PFSK-1 (cell line): ENCODE measurements at regions not wholly inside any gene's neighbourhood (a gene's known extent, or its start where the extent isn't known, plus 50 kb on each side); places are given as distances from the start of the nearest gene placed in this dataset.

ENCODE experiments used
- FOXP2 ChIP-seq: optimal IDR thresholded peaks from 2 replicates; pipeline ENCODE3; 2011; ENCODE audit warnings: borderline replicate concordance, control low read depth, inconsistent platforms; ENCODE audit not compliant: insufficient read depth; ENCODE audit errors: extremely low read length, extremely low read depth
- POLR2AphosphoS5 ChIP-seq: IDR thresholded peaks from 2 replicates; pipeline ENCODE4 v1.6.1; 2012; ENCODE audit warnings: low read depth, mild to moderate bottlenecking, control low read depth, low read length, moderate library complexity
- SIN3A ChIP-seq: IDR thresholded peaks from 2 replicates; pipeline ENCODE4 v1.6.1; 2012; ENCODE audit warnings: mild to moderate bottlenecking, low read length, moderate library complexity, borderline replicate concordance; ENCODE audit not compliant: insufficient read depth
- TAF1 ChIP-seq: IDR thresholded peaks from 2 replicates; pipeline ENCODE4 v1.6.1; 2012; ENCODE audit warnings: low read length, control low read depth, borderline replicate concordance; ENCODE audit not compliant: insufficient read depth
- TF ChIP-seq, protein P1 (sequence below), 2 experiments: IDR thresholded peaks; 2 replicates each; pipeline versions ENCODE4 v1.6.1 to v1.8.0; 2011 to 2012; ENCODE audit warnings: low read depth in 2 of 2, low read length in 2 of 2, control low read depth in 1 of 2, inconsistent platforms in 1 of 2, mild to moderate bottlenecking in 1 of 2, moderate library complexity in 1 of 2; ENCODE audit not compliant: insufficient read depth in 1 of 2

DNA sequence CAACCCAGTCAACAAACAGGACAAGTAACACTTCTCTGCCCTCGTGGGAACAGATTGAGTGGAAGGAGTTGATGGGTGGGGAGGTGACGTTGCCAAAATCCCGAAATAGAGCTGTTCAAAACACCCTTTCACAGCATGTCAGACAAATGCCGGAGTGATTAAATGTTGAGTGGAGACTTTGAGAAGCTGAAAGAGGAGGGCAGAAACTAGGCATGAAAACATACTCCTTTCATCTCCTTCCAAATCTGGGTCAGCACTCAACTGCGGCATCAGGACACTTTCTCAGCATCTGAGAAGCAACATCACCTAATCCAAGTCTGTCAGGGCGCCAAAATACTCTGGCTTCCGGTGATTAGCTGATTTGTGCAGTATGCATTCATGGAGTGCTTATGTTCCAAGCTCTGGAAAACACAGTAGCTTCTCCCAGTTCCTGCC lies 51.5 kb upstream of the MRI1 start:
- TF ChIP-seq TAF1 (no peak), POLR2AphosphoS5 (no peak), SIN3A (no peak), FOXP2 (no peak)
- TF ChIP-seq, protein P1, sequence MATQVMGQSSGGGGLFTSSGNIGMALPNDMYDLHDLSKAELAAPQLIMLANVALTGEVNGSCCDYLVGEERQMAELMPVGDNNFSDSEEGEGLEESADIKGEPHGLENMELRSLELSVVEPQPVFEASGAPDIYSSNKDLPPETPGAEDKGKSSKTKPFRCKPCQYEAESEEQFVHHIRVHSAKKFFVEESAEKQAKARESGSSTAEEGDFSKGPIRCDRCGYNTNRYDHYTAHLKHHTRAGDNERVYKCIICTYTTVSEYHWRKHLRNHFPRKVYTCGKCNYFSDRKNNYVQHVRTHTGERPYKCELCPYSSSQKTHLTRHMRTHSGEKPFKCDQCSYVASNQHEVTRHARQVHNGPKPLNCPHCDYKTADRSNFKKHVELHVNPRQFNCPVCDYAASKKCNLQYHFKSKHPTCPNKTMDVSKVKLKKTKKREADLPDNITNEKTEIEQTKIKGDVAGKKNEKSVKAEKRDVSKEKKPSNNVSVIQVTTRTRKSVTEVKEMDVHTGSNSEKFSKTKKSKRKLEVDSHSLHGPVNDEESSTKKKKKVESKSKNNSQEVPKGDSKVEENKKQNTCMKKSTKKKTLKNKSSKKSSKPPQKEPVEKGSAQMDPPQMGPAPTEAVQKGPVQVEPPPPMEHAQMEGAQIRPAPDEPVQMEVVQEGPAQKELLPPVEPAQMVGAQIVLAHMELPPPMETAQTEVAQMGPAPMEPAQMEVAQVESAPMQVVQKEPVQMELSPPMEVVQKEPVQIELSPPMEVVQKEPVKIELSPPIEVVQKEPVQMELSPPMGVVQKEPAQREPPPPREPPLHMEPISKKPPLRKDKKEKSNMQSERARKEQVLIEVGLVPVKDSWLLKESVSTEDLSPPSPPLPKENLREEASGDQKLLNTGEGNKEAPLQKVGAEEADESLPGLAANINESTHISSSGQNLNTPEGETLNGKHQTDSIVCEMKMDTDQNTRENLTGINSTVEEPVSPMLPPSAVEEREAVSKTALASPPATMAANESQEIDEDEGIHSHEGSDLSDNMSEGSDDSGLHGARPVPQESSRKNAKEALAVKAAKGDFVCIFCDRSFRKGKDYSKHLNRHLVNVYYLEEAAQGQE (IDR thresholded peaks at IDR 0.05; ENCODE audit: insufficient read depth in 1 of 2, low read depth in 2 of 2, low read length in 2 of 2), result no peak

DNA sequence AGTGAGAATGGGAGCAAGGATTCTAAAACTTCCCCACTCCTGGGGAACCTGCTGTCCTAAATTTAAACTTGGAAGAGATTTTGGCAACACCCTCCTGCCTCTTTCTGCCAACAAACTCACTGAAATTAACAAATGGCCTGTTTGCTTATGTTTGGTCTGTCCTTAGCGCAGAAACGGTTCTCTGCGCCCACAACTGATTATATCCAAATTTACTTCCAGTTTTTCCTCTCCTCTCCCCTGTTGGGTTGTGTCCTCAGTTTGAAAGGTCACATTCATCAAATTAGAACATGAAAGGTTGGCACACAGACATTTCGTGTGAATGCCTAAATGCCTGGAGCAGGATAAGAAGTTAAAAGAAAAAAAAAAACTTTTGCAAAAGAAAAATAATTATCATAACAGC lies 56.4 kb upstream of the MRI1 start:
- TF ChIP-seq TAF1 (no peak), FOXP2 (no peak), SIN3A (no peak), POLR2AphosphoS5 (no peak)
- TF ChIP-seq, protein P1 (IDR thresholded peaks at IDR 0.05; ENCODE audit: insufficient read depth in 1 of 2, low read depth in 2 of 2, low read length in 2 of 2), result no peak

DNA sequence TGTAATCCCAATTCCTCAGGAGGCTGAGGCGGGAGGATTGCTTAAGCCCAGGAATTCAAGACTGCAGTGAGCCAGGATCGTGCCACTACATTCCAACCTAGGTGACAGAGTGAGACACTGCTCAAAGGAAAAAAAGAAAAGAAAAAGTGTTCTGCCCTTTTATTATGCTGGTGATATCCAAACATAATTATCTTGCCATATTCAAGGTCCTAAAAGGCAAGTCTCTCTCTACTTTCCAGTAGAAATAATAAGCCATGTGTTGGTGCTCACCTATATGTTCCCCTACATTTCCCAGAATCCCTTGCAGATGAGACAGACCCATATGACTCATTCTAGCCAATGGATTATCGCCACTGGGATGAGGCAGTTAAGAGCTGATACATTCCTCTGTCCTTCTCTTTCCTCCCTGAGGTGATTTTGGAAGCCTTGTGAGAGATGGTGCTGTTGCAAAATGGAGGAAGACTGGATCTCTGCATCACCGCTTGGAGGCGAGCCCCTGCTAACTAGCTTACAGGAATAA lies 58.3 kb upstream of the MRI1 start:
- TF ChIP-seq SIN3A, result no peak
- TF ChIP-seq POLR2AphosphoS5, result no peak
- TF ChIP-seq, protein P1 (IDR thresholded peaks at IDR 0.05; ENCODE audit: insufficient read depth in 1 of 2, low read depth in 2 of 2, low read length in 2 of 2), result no peak
- TF ChIP-seq FOXP2, result no peak
- no peak for TF ChIP-seq TAF1

DNA sequence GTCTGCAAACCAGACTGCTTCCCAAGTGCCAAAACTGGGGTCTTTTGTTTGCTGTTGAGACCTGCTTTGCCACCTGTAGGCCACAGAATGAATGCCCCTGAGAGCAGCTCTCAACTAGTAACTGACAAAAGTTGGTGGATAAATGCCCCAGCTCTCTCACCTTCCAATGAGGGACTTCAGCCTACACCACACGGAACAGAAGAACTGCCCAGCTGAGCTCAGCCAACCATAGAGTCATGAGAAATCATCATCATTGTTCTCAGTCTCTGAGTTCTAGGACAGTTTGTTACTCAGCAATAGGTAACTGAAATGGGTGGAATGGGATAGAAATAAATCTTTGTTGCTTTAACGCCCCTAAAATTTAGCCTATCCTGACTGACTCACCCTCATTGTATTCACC lies 59.1 kb upstream of the MRI1 start:
- no peak for TF ChIP-seq POLR2AphosphoS5
- no peak for TF ChIP-seq FOXP2
- TF ChIP-seq TAF1, result no peak
- TF ChIP-seq, protein P1 (IDR thresholded peaks at IDR 0.05; ENCODE audit: insufficient read depth in 1 of 2, low read depth in 2 of 2, low read length in 2 of 2), result no peak
- TF ChIP-seq SIN3A, result no peak

DNA sequence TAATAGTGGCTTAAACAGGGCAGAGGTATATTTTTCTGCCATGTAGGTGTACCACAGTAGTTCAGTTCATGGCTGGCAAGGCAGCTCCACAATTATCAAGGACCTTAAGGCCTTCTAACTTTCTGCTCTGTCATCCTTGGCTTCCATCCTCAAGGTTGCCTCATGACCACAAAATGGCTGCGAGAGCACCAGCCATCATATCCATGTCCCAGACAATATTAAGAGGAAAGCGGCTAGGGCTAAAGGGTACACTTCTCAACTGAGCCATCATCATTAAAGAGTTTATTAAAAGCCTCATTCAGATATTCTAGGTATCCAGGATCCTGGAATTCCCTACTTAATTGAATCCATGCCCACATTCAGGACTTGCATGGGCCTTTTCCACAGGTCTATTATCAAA lies 62.7 kb upstream of the MRI1 start:
- TF ChIP-seq TAF1 (no peak), POLR2AphosphoS5 (no peak), FOXP2 (no peak), SIN3A (no peak)
- TF ChIP-seq, protein P1 (IDR thresholded peaks at IDR 0.05; ENCODE audit: insufficient read depth in 1 of 2, low read depth in 2 of 2, low read length in 2 of 2), result no peak
